ENCODE measurements at regions not wholly inside any gene's neighbourhood (a gene's known extent, or its start where the extent isn't known, plus 50 kb on each side); places are given as distances from the start of the nearest gene placed in this dataset.

DNA sequence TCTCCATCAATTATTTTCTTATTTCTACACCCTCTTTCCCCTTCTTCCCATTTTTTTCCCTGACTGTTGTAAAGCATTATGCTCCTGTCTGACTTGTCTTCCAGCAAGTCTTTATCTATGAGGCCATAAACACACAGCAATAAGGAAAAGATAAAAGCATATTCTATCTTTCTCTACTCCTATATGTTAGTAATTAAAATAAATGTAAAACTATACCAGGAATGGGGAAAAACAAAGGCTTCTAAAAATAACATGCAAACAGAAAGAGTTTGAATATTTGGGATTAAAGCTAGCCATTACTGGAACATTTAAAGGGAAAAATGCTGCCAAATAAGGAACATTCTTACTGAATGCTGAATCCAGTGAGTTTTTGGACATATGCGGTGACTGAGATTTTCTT, 471.7 kb upstream of the HS3ST1 start:
- Histone ChIP-seq H3K9ac (ENCODE audit: extremely low read depth, low read length, poor library complexity, severe bottlenecking) (no peak overlapping the region), H3K4me1 (ENCODE audit: control insufficient read depth, insufficient read depth, low read length) (no peaks in the 10 kb centered on the region), H3K36me3 (ENCODE audit: control insufficient read depth, insufficient read depth, low read length) (no peaks in the 10 kb centered on the region), H3K4me3 (ENCODE audit: low read length) (no peak overlapping the region), H3K9me3 (ENCODE audit: control insufficient read depth, low read length) (peaks cover 17% of the 10 kb centered on the region), H3K27me3 (ENCODE audit: control insufficient read depth, insufficient read depth, low read length, poor library complexity, severe bottlenecking) (no peaks in the 10 kb centered on the region), H3K27ac (ENCODE audit: low read depth, low read length) (no peak overlapping the region)
- Mint-ChIP-seq H3K4me1 (no peaks in the 10 kb centered on the region), H3K9me3 (peaks cover 25% of the 10 kb centered on the region), H3K27ac (no peak overlapping the region), H3K36me3 (ENCODE audit: low read depth) (peaks cover 5% of the 10 kb centered on the region), H3K27me3 (ENCODE audit: insufficient read depth) (no peaks in the 10 kb centered on the region), H3K4me3 (no peak overlapping the region)
- WGBS, 2 experiments (ENCODE audit: insufficient coverage in 1 of 2, insufficient read length in 1 of 2) = 94 to 100% methylated on average over 1 of the region's 1 CpG
- TF ChIP-seq, protein P1, sequence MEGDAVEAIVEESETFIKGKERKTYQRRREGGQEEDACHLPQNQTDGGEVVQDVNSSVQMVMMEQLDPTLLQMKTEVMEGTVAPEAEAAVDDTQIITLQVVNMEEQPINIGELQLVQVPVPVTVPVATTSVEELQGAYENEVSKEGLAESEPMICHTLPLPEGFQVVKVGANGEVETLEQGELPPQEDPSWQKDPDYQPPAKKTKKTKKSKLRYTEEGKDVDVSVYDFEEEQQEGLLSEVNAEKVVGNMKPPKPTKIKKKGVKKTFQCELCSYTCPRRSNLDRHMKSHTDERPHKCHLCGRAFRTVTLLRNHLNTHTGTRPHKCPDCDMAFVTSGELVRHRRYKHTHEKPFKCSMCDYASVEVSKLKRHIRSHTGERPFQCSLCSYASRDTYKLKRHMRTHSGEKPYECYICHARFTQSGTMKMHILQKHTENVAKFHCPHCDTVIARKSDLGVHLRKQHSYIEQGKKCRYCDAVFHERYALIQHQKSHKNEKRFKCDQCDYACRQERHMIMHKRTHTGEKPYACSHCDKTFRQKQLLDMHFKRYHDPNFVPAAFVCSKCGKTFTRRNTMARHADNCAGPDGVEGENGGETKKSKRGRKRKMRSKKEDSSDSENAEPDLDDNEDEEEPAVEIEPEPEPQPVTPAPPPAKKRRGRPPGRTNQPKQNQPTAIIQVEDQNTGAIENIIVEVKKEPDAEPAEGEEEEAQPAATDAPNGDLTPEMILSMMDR (conservative IDR thresholded peaks at IDR 0.05) = no peak
- no peak for DNase-seq

DNA sequence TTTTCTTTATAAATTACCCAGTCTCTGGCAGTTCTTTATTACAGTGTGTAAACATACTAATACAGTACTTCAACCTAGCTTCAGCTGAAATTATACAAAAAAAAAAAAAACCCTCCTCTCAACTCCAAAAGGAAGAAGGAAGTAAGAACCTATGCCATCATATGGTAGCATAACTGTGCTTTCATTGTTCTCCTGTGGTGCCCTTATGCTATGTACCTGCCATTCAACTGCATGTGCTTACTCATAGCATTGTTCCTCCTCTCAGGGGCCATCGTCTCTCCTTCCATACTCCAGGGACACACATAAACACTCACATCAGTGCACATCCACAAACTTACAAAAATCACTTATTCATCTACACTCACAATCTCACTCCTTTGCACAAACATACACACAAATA, 470.1 kb upstream of the HS3ST1 start:
- H3K27ac Mint-ChIP-seq = no peak overlapping the region
- H3K4me1 Mint-ChIP-seq = no peaks in the 10 kb centered on the region
- no peaks in the 10 kb centered on the region for H3K4me1 ChIP-seq (ENCODE audit: control insufficient read depth, insufficient read depth, low read length)
- H3K36me3 ChIP-seq (ENCODE audit: control insufficient read depth, insufficient read depth, low read length) = no peaks in the 10 kb centered on the region
- WGBS, 2 experiments (ENCODE audit: insufficient coverage in 1 of 2, insufficient read length in 1 of 2) = 83 to 93% methylated on average over 1 of the region's 1 CpG
- no peak overlapping the region for H3K4me3 ChIP-seq (ENCODE audit: low read length)
- peaks cover 17% of the 10 kb centered on the region for H3K9me3 ChIP-seq (ENCODE audit: control insufficient read depth, low read length)
- H3K9me3 Mint-ChIP-seq = peaks cover 25% of the 10 kb centered on the region
- H3K27ac ChIP-seq (ENCODE audit: low read depth, low read length) = no peak overlapping the region
- no peaks in the 10 kb centered on the region for H3K27me3 ChIP-seq (ENCODE audit: control insufficient read depth, insufficient read depth, low read length, poor library complexity, severe bottlenecking)
- H3K9ac ChIP-seq (ENCODE audit: extremely low read depth, low read length, poor library complexity, severe bottlenecking) = no peak overlapping the region
- no peak overlapping the region for H3K4me3 Mint-ChIP-seq
- no peak for DNase-seq
- H3K27me3 Mint-ChIP-seq (ENCODE audit: insufficient read depth) = no peaks in the 10 kb centered on the region
- TF ChIP-seq, protein P1 (conservative IDR thresholded peaks at IDR 0.05) = no peak
- peaks cover 5% of the 10 kb centered on the region for H3K36me3 Mint-ChIP-seq (ENCODE audit: low read depth)

DNA sequence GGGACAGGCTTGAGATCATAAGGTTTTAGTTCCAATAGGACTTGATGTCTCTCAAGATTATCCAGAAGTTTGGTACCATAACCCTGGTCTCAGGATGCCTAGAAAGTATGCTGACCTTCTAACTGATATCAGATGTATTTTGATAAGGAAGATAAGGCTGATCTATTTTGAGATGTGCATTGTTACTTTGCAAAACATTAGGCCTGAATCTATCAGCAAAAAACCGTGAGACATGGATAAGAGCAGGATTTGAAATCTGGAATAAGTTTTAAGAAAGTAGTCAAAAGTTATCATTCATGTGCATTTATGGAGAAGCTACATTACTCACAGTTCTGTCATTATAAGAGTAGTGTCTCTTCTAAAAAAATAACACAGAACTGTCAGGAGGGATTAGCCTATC, 467.1 kb upstream of the HS3ST1 start:
- H3K27ac ChIP-seq (ENCODE audit: low read depth, low read length) = no peak overlapping the region
- 85 to 100% methylated on average over 1 of the region's 1 CpG for WGBS, 2 experiments (ENCODE audit: insufficient coverage in 1 of 2, insufficient read length in 1 of 2)
- no peak overlapping the region for H3K27ac Mint-ChIP-seq
- H3K4me1 Mint-ChIP-seq = peaks cover 6% of the 10 kb centered on the region
- TF ChIP-seq, protein P1 (conservative IDR thresholded peaks at IDR 0.05) = no peak
- H3K4me1 ChIP-seq (ENCODE audit: control insufficient read depth, insufficient read depth, low read length) = no peaks in the 10 kb centered on the region
- H3K36me3 ChIP-seq (ENCODE audit: control insufficient read depth, insufficient read depth, low read length) = no peaks in the 10 kb centered on the region
- H3K9me3 ChIP-seq (ENCODE audit: control insufficient read depth, low read length) = peaks cover 23% of the 10 kb centered on the region
- DNase-seq = no peak
- H3K4me3 ChIP-seq (ENCODE audit: low read length) = no peak overlapping the region
- peaks cover 25% of the 10 kb centered on the region for H3K9me3 Mint-ChIP-seq
- peaks cover 5% of the 10 kb centered on the region for H3K36me3 Mint-ChIP-seq (ENCODE audit: low read depth)
- H3K27me3 Mint-ChIP-seq (ENCODE audit: insufficient read depth) = no peaks in the 10 kb centered on the region
- H3K4me3 Mint-ChIP-seq = no peak overlapping the region
- H3K27me3 ChIP-seq (ENCODE audit: control insufficient read depth, insufficient read depth, low read length, poor library complexity, severe bottlenecking) = no peaks in the 10 kb centered on the region
- no peak overlapping the region for H3K9ac ChIP-seq (ENCODE audit: extremely low read depth, low read length, poor library complexity, severe bottlenecking)
